Upper lobe of left lung (tissue), 6 donors: ENCODE measurements at regions not wholly inside any gene's neighbourhood (a gene's known extent, or its start where the extent isn't known, plus 50 kb on each side); places are given as distances from the start of the nearest gene placed in this dataset.

ENCODE experiments used
- ATAC-seq, 2 donors: fragments of 200-7000 bp; cut with Tn5 transposase; one replicate each; pipeline ENCODE4 v1.9.1; 2022; ENCODE audit warnings: mild to moderate bottlenecking in 2 of 2, moderate library complexity in 2 of 2; ENCODE audit not compliant: low FRiP score in 2 of 2
- DNase-seq, 2 donors: peaks; one replicate each; pipeline ENCODE4 v3.0.0-alpha.2; 2019 to 2020
- H3K27ac ChIP-seq, 4 donors: fragments of 200-600 bp; sonication (generic); one replicate each; pipeline ENCODE4 v1.5.1; 2016 to 2019
- H3K27me3 ChIP-seq, 4 donors: fragments of 200-600 bp; sonication (generic); one replicate each; pipeline ENCODE4 v1.5.1; 2017 to 2019
- H3K36me3 ChIP-seq, 4 donors: fragments of 200-600 bp; sonication (generic); one replicate each; pipeline ENCODE4 v1.5.1; 2016 to 2019
- H3K4me1 ChIP-seq, 4 donors: fragments of 200-600 bp; sonication (generic); one replicate each; pipeline ENCODE4 v1.5.1; 2018 to 2019
- H3K4me3 ChIP-seq, 4 donors: fragments of 200-600 bp; sonication (generic); one replicate each; pipeline ENCODE4 v1.5.1; 2017 to 2019; ENCODE audit warnings: mild to moderate bottlenecking in 2 of 4, moderate library complexity in 1 of 4
- H3K9me3 ChIP-seq, 4 donors: fragments of 200-600 bp; sonication (generic); one replicate each; pipeline ENCODE4 v1.5.1; 2018 to 2019
- EP300 ChIP-seq, 4 donors: sonication (generic); formaldehyde crosslinking; IDR thresholded peaks; one replicate each; pipeline ENCODE4 v1.5.1; 2017; ENCODE audit warnings: antibody characterized with exemption in 4 of 4, control low read depth in 2 of 4
- POLR2A ChIP-seq, 4 donors: fragments of 450-650 bp; IDR thresholded peaks; one replicate each; pipeline ENCODE4 v1.5.1; 2016 to 2017; ENCODE audit warnings: antibody characterized with exemption in 4 of 4, mild to moderate bottlenecking in 2 of 4
- POLR2AphosphoS5 ChIP-seq, 2 donors: sonication (generic); formaldehyde crosslinking; IDR thresholded peaks; one replicate each; pipeline ENCODE4 v1.5.1; 2017; ENCODE audit warnings: antibody characterized with exemption in 2 of 2
- WGBS, 2 donors: methylation state at CpG; one replicate each; pipeline ENCODE4 v1.1.5; 2017 to 2018; 5-methylcytosine and 5-hydroxymethylcytosine counted together
- TF ChIP-seq, protein P1 (sequence below), 6 experiments: fragments of 450-650 bp in 4 of 6; fragments of 200-600 bp in 2 of 6; sonication (generic) in 2 of 6; IDR thresholded peaks; one replicate each; pipeline ENCODE4 v1.5.1; 2016 to 2019; ENCODE audit warnings: antibody characterized with exemption in 6 of 6
- donor health status: DM: no; HTN: no; CAD: no; lungs with moderate emphysema.
- donor health status: DM: no; HTN: yes; CAD: no; lungs with severe emphysema.

DNA sequence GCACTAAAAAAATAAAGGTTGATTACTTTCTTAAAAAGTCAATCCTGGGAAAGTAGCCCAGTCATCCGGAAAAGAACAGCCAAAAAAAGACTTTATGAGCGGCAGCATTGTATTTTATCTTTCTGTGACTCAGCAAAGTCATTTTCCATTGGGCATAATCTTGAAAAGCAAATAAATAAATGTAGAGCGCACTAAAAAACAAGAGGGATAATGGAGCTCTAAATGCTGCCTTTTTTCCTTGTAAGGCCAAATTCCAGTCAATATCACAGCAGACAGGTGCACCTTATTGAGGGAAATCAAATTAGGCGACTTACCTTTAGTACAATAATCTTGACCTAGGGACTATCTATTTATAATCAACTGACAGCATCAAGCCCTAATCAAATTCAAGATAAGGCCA lies 266.8 kb downstream of the MTRR start:
- H3K9me3 ChIP-seq: no peaks in the 10 kb centered on the region
- ATAC-seq (no peak), DNase-seq (no peak)
- TF ChIP-seq POLR2A (IDR thresholded peaks at IDR 0.05) (no peak), POLR2AphosphoS5 (IDR thresholded peaks at IDR 0.05) (no peak), EP300 (IDR thresholded peaks at IDR 0.05) (no peak)
- TF ChIP-seq, protein P1, sequence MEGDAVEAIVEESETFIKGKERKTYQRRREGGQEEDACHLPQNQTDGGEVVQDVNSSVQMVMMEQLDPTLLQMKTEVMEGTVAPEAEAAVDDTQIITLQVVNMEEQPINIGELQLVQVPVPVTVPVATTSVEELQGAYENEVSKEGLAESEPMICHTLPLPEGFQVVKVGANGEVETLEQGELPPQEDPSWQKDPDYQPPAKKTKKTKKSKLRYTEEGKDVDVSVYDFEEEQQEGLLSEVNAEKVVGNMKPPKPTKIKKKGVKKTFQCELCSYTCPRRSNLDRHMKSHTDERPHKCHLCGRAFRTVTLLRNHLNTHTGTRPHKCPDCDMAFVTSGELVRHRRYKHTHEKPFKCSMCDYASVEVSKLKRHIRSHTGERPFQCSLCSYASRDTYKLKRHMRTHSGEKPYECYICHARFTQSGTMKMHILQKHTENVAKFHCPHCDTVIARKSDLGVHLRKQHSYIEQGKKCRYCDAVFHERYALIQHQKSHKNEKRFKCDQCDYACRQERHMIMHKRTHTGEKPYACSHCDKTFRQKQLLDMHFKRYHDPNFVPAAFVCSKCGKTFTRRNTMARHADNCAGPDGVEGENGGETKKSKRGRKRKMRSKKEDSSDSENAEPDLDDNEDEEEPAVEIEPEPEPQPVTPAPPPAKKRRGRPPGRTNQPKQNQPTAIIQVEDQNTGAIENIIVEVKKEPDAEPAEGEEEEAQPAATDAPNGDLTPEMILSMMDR (IDR thresholded peaks at IDR 0.05): no peak
- no peaks in the 10 kb centered on the region for H3K4me1 ChIP-seq
- no peaks in the 10 kb centered on the region for H3K36me3 ChIP-seq
- no peaks in the 10 kb centered on the region for H3K27me3 ChIP-seq
- no peak overlapping the region for H3K4me3 ChIP-seq
- WGBS, 2 donors: 74 to 75% methylated on average over 4 of the region's 4 CpGs
- H3K27ac ChIP-seq: no peak overlapping the region

DNA sequence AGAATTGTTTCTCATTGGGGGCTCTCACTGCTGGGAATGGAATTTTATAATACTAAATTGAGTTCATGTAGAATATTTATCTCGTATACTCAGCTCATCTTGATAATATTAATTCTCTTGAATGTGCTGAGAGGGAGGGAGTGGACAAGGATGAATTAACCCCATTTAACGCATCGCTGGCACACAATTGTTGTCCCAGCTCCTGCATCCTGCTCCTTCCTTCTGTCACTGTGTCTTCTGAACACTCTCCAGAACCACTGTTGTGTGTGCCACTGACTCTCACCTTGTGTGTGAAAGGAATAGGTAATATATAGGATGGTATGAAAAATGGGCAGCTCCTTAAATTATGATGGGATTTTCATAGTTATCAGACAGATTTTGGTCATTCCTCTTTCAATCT lies 267.3 kb downstream of the MTRR start:
- Histone ChIP-seq H3K9me3 (no peaks in the 10 kb centered on the region), H3K27ac (no peak overlapping the region), H3K27me3 (no peaks in the 10 kb centered on the region), H3K36me3 (no peaks in the 10 kb centered on the region), H3K4me3 (no peak overlapping the region), H3K4me1 (no peaks in the 10 kb centered on the region)
- ATAC-seq (no peak), DNase-seq (no peak)
- TF ChIP-seq EP300 (IDR thresholded peaks at IDR 0.05) (no peak), POLR2A (IDR thresholded peaks at IDR 0.05) (no peak), POLR2AphosphoS5 (IDR thresholded peaks at IDR 0.05) (no peak)
- TF ChIP-seq, protein P1 (IDR thresholded peaks at IDR 0.05): no peak
- WGBS, 2 donors: 85 to 91% methylated on average over 3 of the region's 3 CpGs

DNA sequence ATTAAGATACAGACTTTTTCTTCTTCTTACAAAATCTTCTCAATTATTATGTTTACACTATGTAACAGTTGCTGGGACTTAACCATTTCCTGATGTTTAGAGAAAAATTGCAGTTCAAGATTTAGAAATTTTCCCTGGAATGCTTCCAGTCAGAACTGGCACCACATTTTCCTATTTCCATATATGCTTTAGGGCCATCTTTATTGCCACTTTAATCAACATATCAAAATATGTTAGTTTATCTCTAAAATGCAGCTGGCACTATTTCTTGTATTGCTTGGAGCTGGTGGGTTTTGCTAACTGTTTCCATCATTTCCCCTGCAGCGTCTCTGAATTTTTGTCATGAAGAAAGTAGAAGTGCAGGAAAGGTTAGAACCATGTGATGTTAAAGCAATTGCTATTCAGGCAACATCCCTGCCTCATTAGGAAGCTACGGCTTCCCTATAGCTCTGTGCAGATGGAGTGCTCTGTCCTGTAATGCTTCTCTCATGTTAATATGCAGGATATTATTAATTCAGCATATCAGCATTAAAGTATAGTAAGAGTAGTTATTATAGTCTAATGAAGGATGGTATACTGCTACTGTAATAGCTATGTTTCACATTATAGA lies 269.1 kb downstream of the MTRR start:
- DNase-seq (no peak), ATAC-seq (no peak)
- Histone ChIP-seq H3K4me3 (no peak overlapping the region), H3K27ac (no peak overlapping the region), H3K9me3 (no peaks in the 10 kb centered on the region), H3K27me3 (no peaks in the 10 kb centered on the region), H3K36me3 (no peaks in the 10 kb centered on the region), H3K4me1 (no peaks in the 10 kb centered on the region)
- no peak for TF ChIP-seq POLR2A (IDR thresholded peaks at IDR 0.05)
- TF ChIP-seq POLR2AphosphoS5 (IDR thresholded peaks at IDR 0.05): no peak
- WGBS, 2 donors: 55 to 56% methylated on average over 2 of the region's 2 CpGs

DNA sequence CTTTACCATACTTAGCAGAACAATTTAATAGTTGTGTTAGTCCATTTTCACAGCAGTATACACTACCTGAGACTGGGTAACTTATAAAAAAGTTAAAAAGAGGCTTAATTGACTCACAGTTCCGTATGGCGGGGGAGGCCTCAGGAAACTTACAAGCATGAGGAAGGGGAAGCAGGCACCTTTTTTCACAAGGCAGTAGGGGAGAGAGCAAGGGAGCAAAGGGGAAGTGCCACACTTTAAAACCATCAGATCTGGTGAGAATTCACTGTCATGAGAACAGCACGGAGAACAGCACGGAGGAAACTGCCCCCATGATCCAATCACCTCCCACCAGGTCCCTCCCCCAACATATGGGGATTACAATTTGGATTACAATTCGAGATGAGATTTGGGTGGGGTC lies 269.9 kb downstream of the MTRR start:
- H3K4me3 ChIP-seq: no peak overlapping the region
- no peaks in the 10 kb centered on the region for H3K27me3 ChIP-seq
- H3K36me3 ChIP-seq: no peaks in the 10 kb centered on the region
- 47 to 57% methylated on average over 5 of the region's 5 CpGs for WGBS, 2 donors
- no peaks in the 10 kb centered on the region for H3K4me1 ChIP-seq
- no peak for TF ChIP-seq EP300 (IDR thresholded peaks at IDR 0.05)
- TF ChIP-seq POLR2AphosphoS5 (IDR thresholded peaks at IDR 0.05): no peak
- no peak for TF ChIP-seq POLR2A (IDR thresholded peaks at IDR 0.05)
- TF ChIP-seq, protein P1 (IDR thresholded peaks at IDR 0.05): no peak
- H3K27ac ChIP-seq: no peak overlapping the region
- ATAC-seq: no peak
- H3K9me3 ChIP-seq: no peaks in the 10 kb centered on the region
- no peak for DNase-seq

DNA sequence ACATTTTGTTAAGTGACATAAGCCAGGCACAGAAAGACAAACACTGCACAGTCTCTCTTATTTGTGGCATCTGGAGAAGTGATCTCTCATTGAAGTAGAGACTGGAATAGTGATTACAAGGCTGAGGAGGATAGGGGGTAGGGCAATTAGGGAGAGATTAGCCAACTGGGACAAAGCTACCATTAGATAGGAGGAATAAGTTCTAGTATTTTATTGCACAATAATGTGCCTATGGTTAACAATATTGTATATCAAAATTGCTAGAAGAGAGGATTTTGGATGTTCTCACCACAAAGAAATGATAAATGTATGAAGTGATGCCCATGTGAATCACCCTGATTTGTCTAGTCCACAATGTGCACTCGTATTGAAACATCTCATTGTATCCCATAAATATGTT lies 281.8 kb downstream of the MTRR start:
- ATAC-seq: no peak
- Histone ChIP-seq H3K27me3 (no peaks in the 10 kb centered on the region), H3K36me3 (no peaks in the 10 kb centered on the region), H3K27ac (no peak overlapping the region), H3K4me3 (no peak overlapping the region), H3K9me3 (no peaks in the 10 kb centered on the region), H3K4me1 (no peaks in the 10 kb centered on the region)
- 87 to 97% methylated on average over 1 of the region's 1 CpG for WGBS, 2 donors
- TF ChIP-seq POLR2AphosphoS5 (IDR thresholded peaks at IDR 0.05) (no peak), POLR2A (IDR thresholded peaks at IDR 0.05) (no peak), EP300 (IDR thresholded peaks at IDR 0.05) (no peak)
- TF ChIP-seq, protein P1 (IDR thresholded peaks at IDR 0.05): no peak
- no peak for DNase-seq
